ENCODE measurements at regions not wholly inside any gene's neighbourhood (a gene's known extent, or its start where the extent isn't known, plus 50 kb on each side); places are given as distances from the start of the nearest gene placed in this dataset.

DNA sequence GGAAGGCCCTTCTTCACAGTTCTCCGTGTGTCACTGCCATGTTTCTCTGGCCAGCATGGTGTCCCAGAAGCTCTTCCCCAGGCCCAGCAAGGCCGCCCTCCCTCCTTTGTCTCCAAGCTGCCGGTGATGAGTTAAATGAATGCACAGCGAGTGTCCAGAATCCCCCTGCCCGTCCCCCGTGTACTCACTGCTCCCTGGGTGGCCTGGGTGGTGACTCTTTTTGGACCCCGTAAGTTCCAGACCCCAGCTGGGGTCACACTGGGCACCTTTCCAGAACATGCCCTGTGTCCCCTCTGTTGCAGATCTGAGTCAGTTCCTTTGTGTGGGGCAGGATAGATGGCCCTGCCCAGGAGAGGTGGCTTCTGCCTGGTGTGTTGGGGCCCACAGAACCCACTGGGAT is 95.0 kb downstream of the MRPL36 start:
- no peak for DNase-seq

DNA sequence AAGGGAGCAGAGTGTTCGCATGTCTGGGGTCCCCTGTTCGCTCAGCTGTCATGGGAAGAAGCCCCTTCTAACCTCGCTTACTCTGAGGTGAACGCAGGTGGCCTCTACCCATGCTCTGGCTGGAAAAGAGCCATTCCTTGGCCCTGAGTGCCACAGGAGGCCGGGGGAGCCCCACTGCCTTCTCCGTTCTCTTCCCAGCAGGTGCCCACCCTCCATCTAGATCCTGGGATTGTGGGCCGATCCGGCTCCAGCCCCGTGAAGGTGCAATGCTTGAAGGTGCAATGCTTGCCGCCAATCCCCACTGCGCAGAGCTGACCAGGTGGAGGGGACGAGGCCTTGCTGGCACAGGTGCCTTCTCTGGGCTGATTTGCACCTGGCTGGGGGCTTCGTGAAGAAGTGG is 95.4 kb downstream of the MRPL36 start:
- DNase-seq, result no peak

DNA sequence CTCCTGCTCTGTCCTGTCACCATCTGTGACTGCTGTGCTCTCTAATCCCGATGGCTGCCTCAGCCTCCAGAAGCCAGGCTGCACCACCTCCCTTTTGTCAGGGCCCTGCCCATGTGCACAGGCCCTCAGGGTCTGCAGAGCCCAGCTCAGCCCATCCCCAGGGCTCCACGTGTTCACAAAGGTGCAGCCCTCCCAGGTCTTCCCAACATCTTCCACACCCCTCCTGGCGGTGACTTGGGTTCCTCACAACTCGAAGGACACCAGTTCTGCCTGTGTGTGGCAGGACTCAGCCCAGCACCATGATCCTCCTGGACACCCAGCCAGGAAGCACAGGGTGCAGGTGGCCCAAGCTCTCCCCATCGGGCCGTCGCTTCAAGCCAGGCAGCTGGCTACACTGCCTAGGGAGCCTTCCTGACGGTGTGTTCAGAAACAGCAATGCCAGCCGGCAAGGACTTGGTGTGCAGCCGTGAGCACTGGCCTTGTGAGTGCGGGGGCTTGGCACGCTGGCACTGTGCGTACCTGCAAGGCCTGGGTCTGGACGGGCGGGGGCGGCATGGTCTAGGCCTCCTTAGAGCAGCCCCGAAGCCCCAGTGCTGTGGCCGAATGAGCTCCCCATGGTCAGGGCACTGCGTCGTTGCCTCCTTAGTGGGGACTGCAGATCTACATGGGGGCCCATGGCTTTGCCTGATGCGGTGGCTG is 96.1 kb downstream of the MRPL36 start:
- DNase-seq, result no peak

DNA sequence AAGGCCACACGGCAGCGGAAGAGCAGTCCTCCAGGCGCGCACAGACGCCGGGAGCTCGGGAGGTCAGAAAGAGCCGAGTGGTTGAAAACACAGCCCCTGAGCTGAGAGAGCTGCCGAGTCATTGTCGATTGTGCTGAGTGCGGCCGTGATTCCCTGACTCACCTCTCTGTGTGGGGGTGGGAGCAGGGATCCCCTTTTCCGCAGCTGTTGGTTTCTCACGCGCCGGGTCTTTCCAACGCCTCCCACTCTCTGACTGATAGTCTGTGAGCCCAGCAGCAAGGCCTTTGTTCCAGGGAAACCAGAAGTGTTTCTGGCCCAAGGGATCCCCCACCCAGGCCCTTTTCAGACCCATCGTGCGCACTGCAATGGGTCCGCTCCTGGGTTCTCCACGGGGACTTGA is 97.3 kb downstream of the MRPL36 start:
- DNase-seq, result no peak

DNA sequence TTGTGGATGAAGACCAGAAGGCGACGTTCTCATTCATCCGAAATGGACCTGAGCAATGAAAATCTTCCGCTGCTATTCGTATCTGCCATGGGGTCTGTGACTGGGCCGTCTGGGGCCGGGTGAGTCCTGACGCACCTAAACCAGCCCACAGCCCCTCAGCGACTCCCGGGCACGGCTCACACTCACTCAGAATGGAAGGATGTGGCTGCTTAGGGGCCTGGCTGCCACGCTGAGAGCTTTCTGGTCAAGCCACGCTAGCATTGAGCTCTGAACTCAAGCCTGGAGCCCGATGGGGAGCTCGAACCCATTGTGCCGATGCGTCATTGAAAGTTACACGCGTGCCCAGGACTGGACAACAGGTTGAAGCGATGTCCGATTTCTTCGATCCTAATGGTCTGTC is 97.8 kb downstream of the MRPL36 start:
- DNase-seq, result no peak

DNA sequence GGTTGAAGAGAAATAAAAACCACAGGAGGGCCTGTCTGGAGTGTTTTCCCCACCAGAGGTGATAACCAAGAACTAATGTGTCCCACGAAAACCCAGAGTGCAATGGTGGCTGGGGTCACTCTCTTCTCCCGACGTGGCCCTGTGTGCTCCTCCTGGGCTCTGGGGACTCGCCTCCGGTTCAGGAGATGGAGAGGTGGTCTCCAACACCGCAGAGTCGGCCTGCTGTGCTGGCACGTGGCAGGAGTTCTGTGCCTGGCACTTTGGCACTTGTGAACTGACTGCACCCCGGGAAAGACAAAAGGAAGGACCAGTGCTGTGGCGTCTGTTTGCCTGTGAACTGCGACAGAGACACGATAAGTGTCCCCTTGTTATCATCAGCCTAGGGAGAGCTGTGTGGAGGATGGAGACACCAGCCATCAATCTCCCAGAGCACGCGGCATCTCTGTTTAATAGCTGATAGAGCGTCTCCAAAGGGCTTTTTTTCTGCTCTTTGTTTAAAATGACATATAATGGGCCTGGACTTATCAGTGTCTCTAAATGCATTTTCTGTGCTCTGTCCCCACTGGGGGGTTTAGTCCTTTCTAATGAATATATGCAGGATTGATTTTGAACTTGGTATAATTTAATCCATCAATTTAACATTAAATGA is 98.3 kb downstream of the MRPL36 start:
- no peak for DNase-seq

DNA sequence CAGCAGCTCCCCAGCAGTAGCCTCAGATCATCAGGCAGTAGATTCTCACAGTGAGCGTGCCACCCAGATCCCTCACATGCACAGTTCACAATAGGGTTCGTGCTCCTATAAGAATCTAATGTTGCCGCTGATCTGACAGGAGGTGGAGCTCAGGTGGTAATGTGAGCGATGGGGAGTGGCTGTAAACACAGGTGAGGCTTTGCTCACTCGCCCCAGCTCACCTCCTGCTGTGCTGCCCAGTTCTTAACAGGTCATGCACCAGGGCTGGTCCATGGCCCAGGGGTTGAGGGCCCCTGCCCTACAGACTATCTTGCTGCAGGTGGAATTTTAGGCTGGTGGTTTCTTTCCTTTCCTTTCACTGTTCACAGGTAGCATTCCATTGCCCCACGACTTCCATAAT is 100.2 kb downstream of the MRPL36 start:
- no peak for DNase-seq

DNA sequence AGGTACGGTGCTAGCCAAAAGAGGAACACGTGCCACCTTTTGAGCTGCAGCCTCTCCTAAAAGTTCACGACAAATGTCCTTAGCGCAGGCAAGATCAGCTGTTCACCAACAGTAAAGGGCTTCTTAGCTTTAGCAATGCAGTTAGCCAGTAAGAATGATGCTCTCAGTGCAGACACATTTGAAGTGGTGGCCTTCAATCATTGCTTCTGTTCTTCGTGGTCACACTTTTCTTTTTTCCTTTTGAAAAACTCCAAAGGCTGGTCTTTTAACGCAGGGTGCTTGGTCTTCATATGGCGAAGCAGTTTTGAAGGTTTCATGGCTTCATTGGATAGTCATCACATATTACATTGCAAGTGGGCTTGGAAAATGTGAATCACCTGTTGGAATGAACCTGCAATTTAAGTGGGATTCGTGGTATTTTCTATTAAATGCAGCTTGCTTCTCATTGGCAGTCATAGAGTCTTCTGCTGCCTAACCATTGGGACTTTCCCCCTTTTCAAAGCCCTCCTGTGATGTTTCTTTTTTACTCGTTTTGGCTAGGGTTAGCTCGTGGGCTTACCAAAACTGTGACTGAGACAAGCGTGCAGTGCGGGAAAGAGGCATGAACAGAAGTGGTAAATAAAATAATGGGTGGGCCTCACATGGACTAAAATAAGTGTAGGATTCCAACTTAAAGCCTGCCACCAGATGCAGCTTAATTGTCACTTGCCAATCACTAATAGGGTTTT is 100.9 kb downstream of the MRPL36 start:
- DNase-seq, result no peak

DNA sequence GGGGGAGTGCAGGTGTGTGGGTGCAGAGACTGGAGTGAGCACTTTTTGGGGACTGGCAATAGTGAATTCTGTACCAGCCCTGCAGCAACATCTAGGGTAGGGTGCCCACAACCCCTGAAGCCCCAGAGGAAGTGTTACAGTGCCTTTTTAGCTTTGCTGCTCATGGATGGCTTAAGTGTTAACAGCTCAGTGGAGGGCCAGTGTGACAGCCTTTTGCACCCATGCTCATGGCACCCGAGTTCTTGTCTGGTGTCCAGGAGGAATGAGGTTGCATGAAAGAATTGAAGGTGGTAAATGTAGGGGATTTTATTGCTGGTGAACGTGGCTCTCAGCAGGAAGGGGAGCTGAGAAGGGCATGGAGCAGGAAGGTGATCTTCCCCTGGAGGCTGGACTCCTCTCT is 107.3 kb downstream of the MRPL36 start:
- DNase-seq, result no peak

DNA sequence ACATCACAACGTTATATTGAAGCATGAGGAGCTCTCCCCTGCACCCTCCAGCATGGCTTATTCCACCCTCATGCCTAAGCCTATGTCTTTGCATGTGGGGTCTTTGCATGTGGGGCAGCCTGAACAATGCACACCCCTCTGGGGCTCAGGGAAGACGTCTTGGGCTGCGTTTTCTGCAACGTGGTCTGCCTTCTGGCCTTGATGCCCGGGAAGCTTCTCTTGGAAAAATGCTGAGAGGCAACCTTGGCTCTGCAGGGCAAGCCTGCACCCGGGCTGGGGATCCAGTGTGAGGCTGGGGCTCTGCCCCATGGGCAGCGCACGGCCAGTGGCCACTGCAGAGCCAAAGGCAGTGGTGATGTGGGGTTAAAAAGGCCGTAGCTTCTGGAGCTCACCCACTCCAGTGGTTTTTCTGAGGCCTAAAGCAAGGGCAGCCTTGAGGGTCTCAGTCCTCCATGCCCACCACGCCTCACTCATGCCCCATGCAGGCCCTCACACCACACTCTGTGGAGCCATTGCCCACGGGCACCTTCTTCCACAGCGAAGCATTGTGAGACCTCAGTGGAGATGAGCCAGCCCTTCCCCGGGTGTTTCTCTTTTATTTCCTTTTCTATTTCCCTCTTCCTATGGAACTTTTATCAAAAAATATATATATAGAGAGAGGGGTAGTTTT is 112.2 kb downstream of the MRPL36 start:
- DNase-seq, result no peak

DNA sequence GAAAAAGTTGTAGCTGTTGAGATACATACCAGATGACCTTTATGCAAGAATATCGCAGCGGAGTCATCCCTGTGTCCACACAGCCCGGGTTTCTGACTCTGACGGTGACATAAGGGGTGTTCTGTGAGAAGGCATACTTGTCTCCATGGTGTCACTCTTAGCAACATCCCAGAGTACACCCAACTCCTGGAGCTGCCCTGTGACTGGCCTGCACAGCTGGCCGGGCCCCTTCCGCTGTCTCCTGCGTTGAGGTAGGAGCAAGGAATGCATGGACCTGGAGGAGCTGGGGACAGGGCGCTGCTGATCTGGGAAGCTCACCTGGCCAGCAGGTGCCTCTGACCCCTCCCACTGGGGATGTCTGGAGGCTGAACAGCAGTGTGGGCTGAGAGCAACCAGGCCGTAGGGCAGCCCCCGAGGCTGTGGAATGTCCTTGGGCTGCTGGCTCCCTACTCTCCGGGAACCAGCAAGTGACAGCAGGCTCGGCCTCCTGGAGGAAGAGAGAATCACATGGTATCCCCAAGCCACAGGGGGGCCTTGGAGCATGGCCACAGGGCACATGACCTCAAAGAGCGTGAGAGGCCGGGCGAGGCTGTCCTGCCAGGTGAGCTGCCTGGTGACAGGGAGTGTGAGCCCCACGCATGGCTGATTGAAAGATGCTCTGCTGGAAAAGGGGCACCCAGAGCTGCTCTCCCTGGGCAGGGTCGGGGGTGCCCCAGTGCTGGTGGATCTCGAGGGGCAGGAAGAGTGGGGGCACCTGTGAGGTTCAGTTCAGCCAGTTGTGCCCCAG is 113.4 kb downstream of the MRPL36 start:
- no peak for DNase-seq

DNA sequence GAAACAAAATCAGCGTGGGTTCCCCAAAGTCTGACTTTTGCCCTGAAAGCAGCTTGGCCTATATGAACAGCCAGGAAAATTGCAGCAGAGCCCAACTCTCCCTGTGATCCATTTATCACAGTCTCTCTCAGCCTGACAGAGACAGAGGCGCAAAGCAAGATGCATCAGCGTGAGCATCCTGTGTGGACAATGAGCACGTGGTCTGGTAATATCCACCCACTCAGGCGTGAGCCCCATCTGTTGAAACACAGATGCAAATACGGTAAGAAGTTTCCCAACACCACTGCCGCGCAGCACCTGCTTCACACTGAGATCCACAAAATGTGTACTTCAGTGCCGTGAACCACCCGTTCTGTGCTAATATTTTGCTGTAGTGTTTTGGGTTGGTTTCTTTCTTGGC is 114.6 kb downstream of the MRPL36 start:
- no peak for DNase-seq

DNA sequence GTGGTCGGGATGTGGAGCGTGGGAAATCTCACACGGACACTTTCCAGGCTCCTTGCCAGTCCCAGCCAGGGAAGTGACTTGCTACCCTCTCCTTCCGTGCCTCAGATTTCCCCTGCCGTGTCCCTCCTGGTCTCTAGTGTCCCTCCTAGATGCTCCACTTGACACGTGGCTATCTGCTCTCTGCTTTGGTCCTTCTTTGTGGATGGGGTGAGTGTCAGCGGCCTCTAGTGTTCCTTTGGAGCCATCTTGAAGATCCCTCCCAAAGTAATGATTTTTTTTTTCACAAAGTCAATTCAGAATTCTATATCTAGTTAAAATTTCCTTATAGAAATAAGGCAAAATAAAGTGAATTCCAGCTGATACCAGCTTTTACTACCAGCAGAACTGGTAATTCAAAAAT is 117.7 kb downstream of the MRPL36 start:
- DNase-seq, result no peak

DNA sequence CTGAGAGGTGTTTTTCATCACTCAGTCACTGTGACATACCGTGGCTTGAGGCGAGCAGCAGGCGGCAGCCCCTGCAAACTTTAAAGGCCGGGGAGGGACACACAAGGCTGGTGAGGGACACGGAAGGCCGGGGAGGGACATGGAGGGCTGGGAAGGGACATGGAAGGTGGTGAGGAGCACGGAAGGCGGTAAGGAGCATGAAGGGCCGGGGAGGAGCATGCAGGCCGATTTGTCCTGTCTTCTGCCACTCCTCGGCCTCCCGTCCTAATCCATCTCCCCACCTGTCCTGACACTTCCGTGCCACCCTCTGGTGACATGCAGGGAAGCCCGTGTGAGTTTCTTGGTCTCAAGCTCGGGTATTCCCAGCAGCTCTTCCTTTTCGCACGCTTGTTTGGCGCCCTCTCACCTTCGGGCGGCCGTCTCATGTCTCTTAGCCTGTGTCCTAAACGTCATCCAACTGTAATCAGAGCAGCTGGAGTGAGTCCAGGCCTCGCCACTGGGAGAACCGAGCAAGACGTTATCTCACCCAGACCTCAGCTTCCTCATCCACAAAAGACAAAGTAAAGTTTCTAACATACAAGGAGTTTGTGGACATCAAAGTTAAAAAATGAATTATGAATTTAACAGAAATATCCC is 126.5 kb downstream of the MRPL36 start:
- DNase-seq, result no peak

DNA sequence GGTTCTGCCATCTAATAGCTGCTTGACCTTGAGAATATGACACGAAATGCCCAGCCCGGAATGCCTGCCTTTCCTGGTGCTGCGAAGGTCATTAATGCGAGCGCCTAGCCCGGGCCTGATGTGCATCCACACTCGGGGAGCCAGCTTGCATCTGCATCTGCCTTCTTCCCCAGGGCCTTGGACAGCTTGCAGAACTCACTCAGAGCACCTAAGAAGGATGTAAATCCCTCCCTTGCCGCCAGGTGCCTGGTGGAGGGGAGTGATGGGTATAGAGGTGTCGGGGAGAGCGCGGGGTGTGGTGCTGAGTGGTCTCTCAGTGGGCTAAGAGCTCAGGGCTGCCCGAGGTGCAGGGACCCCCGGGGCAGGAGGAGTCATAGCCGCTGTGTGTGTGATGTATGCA is 127.2 kb downstream of the MRPL36 start:
- no peak for DNase-seq

DNA sequence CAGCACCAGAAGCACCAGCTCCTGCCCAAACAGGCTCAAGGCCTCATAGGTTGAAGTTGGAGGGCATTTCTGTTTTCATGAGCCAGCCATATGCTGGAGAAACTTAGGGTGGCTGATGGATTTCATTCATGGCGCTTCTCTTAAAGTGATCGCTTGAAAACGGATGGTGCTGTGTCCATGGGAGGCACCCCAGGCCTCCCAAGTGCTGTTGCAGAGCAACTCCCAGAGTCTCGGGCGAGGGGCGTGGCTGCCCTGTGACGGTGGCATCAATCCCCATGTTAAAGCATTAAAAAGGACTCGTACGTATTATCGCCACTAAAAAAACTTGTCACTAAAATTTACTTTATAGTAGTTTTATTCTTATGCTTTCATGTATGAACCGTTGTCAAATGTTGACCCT is 128.3 kb downstream of the MRPL36 start:
- DNase-seq, result no peak

DNA sequence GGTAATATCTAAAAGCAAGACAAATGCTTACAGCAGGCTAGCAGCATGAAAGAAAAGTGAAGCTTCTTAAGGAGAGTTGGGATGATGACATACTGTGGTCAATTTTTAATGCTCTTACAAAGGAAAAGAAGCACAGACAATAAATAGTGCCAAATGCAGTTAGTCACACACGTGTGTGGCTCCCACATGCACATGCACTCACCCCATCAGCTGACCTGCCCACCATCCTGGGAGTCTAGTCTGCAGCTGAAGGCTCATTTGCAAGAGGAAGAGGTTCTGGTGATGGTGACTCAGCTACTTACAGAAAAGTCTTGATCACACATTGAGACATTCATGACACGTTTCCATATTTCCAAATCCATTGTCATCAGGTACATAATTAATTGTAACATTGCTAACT is 129.3 kb downstream of the MRPL36 start:
- DNase-seq, result no peak

DNA sequence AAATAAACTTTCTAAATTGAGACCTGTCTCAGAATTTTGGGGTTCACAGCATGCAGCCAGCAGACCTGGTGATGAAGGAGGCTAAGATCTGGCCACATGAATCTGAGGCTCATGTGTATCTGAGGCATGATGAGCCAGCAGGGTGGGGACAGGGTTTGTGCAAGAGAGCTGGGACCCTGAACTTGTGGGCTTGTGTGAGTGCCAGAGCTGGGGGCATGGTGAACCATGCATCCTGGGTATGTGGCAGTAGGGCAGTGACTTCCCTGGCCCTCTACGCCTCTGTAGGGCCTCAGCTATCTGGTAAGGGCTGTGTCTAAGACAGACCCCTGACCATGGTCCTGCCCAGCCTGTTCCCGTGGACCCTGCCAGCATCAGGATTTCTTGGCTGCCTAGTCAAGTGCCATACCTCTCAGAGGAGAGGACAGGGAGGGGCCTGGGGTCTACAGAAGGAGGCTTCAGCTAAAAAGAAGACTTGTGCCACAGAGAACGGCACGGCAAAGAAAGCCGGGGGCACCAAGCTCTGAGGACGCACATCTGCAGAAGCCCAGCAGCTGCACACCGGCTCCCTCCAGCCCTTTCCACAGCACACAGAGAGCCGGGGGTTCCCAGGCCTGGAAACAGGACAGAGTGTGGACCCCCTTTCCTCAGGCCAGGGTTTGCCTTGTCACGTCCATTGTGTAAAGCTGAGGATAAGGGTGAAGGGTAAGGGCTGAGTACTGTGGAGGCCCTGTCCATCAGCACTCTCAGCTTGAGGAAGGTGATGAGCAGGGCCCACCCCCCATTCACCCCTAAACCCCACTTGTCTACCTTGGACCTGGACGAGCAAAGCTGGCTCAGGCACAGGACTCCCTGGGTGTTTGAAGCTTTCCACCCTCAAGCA is 130.1 kb downstream of the MRPL36 start:
- no peak for DNase-seq

DNA sequence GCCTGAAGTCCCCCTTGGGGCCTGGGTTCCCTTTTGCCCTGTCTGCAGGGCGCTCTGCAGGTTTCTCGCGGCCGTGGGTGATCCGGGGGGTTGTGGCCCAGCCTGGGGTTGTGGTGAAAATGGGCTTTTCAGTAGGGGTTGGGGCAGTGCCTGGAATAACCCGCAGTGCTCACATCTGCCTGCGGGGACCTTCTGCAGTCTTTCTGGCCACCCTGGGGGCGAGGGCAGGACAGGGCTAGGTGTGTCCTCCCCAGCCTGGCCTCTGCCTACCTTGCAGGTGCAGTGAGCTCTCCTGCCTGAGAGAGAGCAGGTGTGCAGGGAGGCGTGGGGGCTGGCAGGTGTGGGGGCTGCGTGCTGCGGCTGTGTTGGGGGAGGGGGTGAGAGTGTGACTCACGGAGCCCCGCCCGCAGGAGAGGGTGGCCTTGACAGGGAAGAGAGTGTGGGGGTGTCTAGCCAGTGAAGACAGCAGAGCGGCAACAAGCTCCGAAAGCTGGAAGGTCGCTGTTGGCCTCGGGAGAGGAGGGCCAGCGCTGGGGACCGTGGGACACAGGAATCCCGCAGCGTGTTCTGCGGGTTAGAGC is 131.4 kb downstream of the MRPL36 start:
- DNase-seq, result peak; percentile 19

DNA sequence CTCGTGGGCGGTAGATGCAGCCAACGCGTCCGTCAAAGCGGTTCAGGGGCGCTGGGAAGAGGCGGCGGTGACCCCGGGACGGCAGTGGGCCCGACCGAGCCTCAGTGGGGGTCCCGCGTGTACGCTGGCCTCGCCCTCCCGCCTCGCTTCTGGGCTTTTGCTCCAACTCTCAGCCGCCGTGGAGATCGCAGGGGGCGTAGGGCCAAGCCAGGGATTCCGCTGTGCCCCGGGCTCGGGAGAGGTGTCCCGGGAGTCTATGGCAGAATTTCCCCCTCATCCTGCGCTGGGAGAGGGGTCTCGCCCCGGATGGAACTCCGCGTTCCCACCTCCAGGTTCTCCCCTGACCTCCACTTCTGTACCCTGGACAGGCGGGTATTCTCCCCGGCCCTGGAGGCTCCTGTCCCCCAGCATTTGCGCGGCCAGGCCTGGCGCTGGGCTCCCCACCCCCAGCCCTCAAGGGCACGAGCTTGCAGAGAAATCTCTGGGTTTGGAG is 131.9 kb downstream of the MRPL36 start:
- no peak for DNase-seq
